ENCODE measurements at regions not wholly inside any gene's neighbourhood (a gene's known extent, or its start where the extent isn't known, plus 50 kb on each side); places are given as distances from the start of the nearest gene placed in this dataset.

DNA sequence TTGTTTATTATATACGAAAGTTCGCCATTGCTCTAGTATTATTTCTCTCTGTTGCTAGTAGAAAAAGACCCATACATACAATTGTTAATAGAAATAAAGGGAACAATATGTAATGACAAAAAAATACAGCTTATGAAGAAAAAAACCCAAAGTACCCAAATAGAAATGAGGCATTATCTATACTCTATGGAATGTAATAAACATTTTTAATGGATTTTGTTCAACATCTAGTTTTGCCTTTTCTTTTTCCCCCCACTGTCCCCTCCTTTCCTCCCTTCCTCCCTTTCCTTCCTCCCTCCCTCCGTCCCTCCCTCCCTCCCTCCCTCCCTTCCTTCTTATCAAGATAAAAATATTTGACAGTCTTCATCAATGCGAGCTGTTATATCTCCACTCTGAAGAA lies 81.5 kb upstream of the NEK7 start:
- ATAC-seq, result no peak
- peaks cover 9% of the 10 kb centered on the region for H3K27me3 ChIP-seq
- no peak overlapping the region for H3K27ac ChIP-seq
- no peak overlapping the region for H3K4me3 ChIP-seq
- no peaks in the 10 kb centered on the region for H3K36me3 ChIP-seq
- TF ChIP-seq POLR2A (IDR thresholded peaks at IDR 0.05), result no peak
- no peak for TF ChIP-seq EP300 (IDR thresholded peaks at IDR 0.05)
- no peak for TF ChIP-seq CTCF (IDR thresholded peaks at IDR 0.05)
- TF ChIP-seq POLR2AphosphoS5 (IDR thresholded peaks at IDR 0.05), result no peak
- no peaks in the 10 kb centered on the region for H3K9me3 ChIP-seq
- WGBS, 2 donors (ENCODE audit: low coverage in 1 of 2), result 70 to 77% methylated on average over 3 of the region's 4 CpGs
- no peaks in the 10 kb centered on the region for H3K4me1 ChIP-seq

- no peak for ATAC-seq
- Histone ChIP-seq H3K27me3 (no peaks in the 10 kb centered on the region), H3K4me1 (no peaks in the 10 kb centered on the region), H3K27ac (no peak overlapping the region), H3K36me3 (no peaks in the 10 kb centered on the region), H3K9me3 (no peaks in the 10 kb centered on the region), H3K4me3 (no peak overlapping the region)
- WGBS, 2 donors (ENCODE audit: low coverage in 1 of 2), result 50 to 67% methylated on average over 1 of the region's 1 CpG
- TF ChIP-seq CTCF (IDR thresholded peaks at IDR 0.05) (no peak), POLR2AphosphoS5 (IDR thresholded peaks at IDR 0.05) (no peak), POLR2A (IDR thresholded peaks at IDR 0.05) (no peak), EP300 (IDR thresholded peaks at IDR 0.05) (no peak)
These were observed 77.3 kb upstream of the NEK7 start for GRCh38 chr1:198079432-198079951.

- H3K27me3 ChIP-seq, result no peaks in the 10 kb centered on the region
- 52 to 63% methylated on average over 3 of the region's 3 CpGs for WGBS, 2 donors (ENCODE audit: low coverage in 1 of 2)
- no peak for ATAC-seq
- no peak overlapping the region for H3K27ac ChIP-seq
- H3K4me1 ChIP-seq, result no peaks in the 10 kb centered on the region
- H3K36me3 ChIP-seq, result no peaks in the 10 kb centered on the region
- no peaks in the 10 kb centered on the region for H3K9me3 ChIP-seq
- no peak overlapping the region for H3K4me3 ChIP-seq
- no peak for TF ChIP-seq EP300 (IDR thresholded peaks at IDR 0.05)
- TF ChIP-seq POLR2AphosphoS5 (IDR thresholded peaks at IDR 0.05), result no peak
- TF ChIP-seq POLR2A (IDR thresholded peaks at IDR 0.05), result no peak
- no peak for TF ChIP-seq CTCF (IDR thresholded peaks at IDR 0.05)
These were observed 74.2 kb upstream of the NEK7 start for GRCh38 chr1:198082576-198082975.

DNA sequence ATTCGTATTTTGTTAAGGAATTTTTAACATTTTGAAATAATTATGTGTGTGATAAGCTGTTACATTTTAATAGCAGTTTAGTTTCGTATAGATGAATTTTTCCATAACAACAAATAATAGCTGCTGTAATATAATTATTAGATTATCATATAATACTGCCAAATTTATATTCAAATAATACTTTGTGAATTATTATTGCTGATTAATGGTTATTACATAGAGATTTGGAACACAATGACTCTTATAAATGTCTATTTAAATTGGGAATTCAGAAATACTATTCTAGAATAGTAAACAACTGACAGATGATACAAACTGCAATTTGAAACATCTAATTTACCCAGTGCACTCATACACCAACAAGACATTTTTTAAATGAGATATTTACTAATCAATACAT lies 73.2 kb upstream of the NEK7 start:
- H3K27me3 ChIP-seq, result no peaks in the 10 kb centered on the region
- no peaks in the 10 kb centered on the region for H3K4me1 ChIP-seq
- TF ChIP-seq EP300 (IDR thresholded peaks at IDR 0.05), result no peak
- ATAC-seq, result no peak
- H3K27ac ChIP-seq, result no peak overlapping the region
- WGBS, 2 donors (ENCODE audit: low coverage in 1 of 2), result 84 to 85% methylated on average over 2 of the region's 2 CpGs
- no peaks in the 10 kb centered on the region for H3K36me3 ChIP-seq
- no peak overlapping the region for H3K4me3 ChIP-seq
- H3K9me3 ChIP-seq, result no peaks in the 10 kb centered on the region

DNA sequence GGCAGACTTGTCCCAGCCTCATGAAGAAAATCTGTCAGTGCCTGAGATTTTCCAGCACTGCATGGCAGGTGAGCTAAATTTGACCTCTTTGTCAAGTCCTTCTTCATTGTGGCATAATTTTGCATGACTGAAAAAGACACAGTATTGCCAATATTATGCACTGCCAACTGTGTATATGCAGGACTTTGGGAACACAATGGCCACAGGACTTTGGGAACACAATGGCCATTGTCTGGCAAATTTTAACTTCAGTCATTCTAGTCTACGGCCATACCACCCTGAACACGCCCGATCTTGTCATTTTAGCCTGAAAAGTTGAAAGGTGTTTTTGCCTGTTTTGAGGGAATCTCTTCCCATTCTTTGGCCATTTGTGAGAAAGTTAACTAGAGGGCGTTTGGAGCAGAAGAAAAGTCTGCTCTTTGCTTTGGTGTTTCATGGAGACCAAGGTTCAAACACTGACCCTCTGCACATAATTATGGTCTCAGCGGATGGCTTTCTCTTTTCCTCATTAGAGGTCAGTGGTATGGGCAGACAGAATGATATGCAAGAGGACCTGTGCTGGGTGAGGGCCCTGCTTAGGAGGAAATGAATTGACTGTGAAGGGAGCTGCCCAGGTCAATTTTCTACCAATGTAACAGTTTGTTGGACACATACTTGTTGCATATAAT lies 72.4 kb upstream of the NEK7 start:
- 100% methylated on average over 1 of the region's 5 CpGs; no CpG with 5 or more reads in 1 of the 2 donors for WGBS, 2 donors (ENCODE audit: low coverage in 1 of 2)
- no peaks in the 10 kb centered on the region for H3K36me3 ChIP-seq
- no peak overlapping the region for H3K27ac ChIP-seq

More for the DNA sequence above, 72.4 kb upstream of the NEK7 start:
- TF ChIP-seq CTCF (IDR thresholded peaks at IDR 0.05) (no peak), EP300 (IDR thresholded peaks at IDR 0.05) (no peak), POLR2A (IDR thresholded peaks at IDR 0.05) (no peak), POLR2AphosphoS5 (IDR thresholded peaks at IDR 0.05) (no peak)
- Histone ChIP-seq H3K4me3 (no peak overlapping the region), H3K4me1 (no peaks in the 10 kb centered on the region), H3K9me3 (no peaks in the 10 kb centered on the region), H3K27me3 (no peaks in the 10 kb centered on the region)
- no peak for ATAC-seq
